GM21723 (cell line): ENCODE measurements at regions not wholly inside any gene's neighbourhood (a gene's known extent, or its start where the extent isn't known, plus 50 kb on each side); places are given as distances from the start of the nearest gene placed in this dataset.

Source experiments
- ATAC-seq: cut with Tn5 transposase; IDR thresholded peaks from one replicate; pipeline ENCODE4 v1.9.1; 2021; ENCODE audit warnings: mild to moderate bottlenecking, moderate library complexity; ENCODE audit not compliant: unreplicated experiment

DNA sequence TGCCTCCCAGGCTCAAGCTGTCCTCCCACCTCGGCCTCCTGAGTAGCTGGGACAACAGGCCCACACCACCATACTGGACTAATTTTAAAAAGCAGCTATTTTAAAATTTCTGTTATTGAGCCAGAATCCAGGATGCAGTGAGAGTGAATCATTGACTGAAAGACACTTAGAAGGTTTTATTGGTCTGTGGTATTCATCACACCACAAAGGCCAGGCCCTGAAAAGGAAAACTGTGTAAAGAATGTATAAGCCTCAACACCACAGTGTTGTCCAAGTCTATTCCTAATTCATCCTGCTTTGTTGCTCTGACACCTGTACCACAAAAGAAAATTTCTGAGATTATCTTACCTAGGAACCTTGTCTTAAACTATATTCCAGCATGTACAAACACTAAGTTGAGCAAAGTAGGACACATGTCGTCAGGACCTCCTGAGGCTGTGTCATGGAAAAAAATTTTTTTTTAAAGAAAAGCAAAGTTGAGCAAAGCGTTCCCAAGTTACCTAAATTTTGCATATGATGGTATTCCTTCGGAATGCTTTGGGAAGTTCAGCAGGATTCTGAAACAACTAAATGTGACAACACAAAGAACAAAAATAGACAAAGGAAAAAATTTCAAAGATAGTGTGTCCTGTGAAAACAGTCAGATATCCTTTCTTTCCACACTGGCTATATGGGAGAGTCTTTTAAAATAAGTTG, 129.6 kb upstream of the MKLN1 start:
- no peak for ATAC-seq

DNA sequence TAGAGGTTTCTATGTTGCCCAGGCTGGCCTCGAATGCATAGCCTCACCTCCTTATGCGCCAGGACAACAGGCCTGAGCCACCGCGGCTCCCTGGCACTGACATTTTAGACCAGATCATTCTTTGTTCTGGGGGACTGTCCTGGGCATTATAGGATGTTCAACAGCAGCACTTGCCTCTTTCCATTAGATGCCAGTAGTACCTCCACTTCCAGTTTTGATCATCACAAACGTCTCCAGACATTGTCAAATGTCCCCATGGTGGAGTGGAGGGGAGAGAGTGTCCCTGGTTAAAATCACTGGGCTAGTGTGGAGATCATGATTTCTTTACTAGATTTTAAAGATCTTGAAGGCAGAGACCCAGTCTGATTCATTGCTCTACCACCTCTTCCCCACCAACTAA, 125.2 kb upstream of the MKLN1 start:
- no peak for ATAC-seq

DNA sequence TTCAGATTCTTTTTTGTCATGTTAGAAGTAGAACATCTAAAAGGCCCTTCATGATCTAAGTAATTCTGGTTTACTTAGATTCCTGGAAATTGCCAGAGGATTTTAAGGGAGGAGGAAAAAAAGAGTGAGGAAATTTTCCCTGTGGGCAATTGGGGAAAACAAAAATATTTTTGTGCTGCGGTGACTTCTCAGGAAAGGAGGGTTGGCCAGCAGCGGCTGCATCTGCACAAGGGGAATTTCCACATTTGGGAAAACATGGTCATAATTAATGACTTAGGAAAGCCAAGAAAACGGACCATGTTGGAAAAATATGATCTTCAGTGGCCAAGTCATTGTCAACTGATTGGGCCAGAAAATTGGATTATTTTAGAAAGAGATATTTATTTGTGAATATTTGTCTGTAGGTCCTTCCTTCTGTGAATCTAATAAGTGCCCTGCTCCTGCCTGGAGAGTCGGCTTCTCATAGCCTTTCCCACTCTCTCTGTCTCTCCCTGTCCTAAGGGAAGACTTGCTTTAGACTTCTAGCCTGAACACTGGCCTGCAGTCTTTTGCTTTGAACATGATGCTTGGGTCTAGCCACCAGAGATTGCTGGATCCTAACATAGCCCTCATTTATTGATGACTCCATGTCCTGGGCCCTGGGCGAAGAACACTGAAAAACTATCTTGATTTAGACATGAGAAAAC, 124.2 kb upstream of the MKLN1 start:
- ATAC-seq, result no peak

- no peak for ATAC-seq
Measured at GRCh38 chr7:131208777-131209176, 118.9 kb upstream of the MKLN1 start.

DNA sequence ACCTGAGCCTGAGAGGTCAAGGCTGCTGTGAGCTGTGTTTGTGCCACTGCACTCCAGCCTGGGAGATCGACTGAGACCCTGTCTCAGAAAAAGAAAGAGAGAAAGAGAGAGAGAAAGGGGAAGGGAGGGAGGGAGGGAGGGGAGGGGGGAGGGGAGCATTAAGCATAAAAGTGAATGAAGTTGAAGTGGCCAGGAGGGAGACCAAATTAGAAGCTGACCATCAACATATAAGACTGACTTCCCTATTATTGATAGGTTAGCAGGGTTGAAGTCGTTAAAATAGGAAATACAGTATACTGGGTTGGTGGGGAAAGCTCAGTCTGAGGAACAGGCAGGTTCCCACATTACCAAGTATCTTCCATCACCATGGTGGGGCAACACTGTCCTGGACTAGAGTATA, 117.1 kb upstream of the MKLN1 start:
- no peak for ATAC-seq

GRCh38 chr7:131211500-131211899, 116.2 kb upstream of the MKLN1 start:
- ATAC-seq, result no peak

DNA sequence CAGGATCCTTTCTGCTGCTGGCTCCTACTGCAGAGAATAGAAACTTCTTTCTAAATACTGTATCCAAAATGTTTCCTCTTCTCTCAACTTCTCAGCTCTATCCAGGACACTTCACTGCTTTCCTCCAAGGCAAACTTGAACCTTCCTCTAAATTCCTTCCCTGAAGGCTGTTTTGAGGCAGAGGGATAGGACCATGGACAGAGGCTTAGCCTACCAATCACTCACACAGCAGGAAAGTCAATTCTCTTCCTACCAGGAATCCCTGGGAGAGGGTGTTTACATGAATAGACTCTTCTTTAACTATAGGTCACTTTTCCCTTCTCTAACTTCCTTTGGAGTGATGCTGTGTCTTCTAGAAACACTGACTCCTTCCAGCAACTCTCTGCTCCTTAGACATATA, 115.6 kb upstream of the MKLN1 start:
- no peak for ATAC-seq

GRCh38 chr7:131218727-131219128, 108.9 kb upstream of the MKLN1 start:
- ATAC-seq, result peak; percentile 65

GRCh38 chr7:131219312-131220041, 108.2 kb upstream of the MKLN1 start:
- peak; percentile 64 for ATAC-seq

- no peak for ATAC-seq
Measured at GRCh38 chr7:131221061-131221460, 106.6 kb upstream of the MKLN1 start.

GRCh38 chr7:131222171-131222570, 105.5 kb upstream of the MKLN1 start:
- ATAC-seq, result no peak

GRCh38 chr7:131223151-131223550, 104.5 kb upstream of the MKLN1 start:
- no peak for ATAC-seq

GRCh38 chr7:131224996-131225395, 102.7 kb upstream of the MKLN1 start:
- no peak for ATAC-seq

DNA sequence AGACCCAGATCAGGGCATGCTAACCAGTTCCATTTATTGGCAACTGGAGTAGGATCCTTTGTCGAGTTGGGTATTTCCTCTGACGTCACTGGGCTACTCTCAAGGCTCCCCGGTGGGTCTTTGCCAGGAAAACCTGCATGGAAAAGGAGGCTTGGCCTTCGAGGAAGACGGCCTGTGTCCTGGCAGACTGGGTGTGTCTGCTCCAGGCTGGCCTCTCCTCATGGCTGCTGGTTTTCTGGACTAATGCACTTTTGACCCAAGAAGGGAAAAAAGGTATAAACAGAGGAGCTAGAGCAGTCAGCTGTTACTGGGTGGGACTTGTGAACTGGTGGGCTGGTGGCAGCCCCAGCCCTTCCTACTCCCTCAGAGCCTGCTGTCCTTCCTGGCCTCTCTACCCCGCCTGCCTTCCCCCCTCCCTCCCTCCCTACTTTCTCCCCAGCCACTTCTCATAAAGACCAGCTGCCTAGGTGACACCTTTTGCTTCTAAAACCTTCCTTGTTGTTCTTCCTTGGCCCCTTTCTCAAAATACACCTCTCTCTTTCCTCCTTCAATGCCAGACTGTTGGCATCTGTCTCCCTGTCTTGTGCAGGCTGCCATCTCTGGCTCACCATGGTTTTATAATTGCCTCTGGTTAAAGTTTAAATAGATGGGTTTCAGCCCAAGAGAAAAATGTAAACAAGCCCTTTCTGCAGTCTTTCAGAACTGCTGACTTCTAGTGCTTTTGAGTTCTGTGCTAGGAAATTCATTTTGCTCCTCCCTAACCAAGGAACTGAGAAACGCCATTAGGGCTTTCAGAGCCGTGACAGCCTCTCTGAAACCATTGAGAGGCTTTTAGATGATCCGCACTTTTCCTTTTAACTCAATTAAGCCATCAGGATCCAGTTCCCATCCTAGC, 101.8 kb upstream of the MKLN1 start:
- no peak for ATAC-seq

- no peak for ATAC-seq
Measured at GRCh38 chr7:131226514-131226865, 101.2 kb upstream of the MKLN1 start.

DNA sequence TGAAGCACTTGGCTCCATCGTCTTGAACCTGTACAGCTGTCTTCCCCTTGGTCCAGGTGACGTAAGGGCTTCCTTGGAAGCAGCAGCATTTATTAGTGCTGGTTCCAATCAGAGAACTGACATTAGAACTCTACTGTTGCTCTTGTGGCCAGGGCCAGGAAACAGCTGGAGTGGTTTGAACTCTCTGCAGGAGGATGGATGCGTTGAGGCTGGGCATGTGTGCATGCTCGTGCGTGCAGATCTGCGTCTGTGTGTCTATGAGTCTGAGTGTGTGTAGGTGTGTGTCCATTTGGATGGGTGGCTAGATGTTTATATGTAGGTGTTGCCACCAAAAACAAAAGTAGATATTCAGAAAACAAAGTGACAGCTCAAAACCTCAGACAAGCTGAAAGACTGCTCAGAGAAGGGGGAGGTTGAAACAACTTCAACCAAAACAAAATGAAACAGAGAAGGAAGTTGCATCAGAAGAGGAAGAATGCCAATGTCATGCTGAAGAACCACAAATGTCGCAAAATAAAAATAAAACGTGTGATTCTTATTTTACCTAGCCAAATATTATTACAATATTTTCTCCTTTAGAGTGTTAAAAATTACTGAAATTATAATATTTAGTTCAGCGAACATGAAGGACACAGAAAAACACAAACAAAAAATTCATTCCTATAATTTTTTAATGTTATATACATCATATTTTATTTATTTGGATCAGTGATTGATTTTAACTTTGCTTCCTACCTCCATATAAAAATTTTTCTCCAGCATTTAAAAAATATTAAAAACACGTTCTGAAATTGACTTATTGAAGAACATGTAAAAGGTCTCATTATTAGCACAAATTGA, 96.1 kb upstream of the MKLN1 start:
- ATAC-seq, result peak; percentile 83

- ATAC-seq, result no peak
Measured at GRCh38 chr7:131232768-131233167, 94.9 kb upstream of the MKLN1 start.

DNA sequence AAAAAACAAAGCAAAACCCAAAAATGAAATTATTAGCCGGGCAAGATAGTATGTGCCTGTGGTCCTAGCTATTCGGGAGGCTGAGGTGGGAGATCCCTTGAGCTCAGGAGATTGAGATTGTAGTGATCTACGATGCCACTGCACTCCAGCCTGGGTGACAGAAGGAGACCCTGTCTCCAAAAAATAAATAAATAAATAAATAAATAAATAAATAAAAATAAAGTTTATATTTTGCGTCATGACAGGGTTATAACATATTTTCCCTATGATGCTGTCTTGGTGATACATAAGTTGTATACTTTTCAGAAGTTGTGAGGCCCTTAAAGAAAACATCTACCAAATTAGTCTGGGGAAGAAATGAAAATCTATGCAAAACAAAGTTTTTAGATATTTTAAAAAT, 94.5 kb upstream of the MKLN1 start:
- ATAC-seq, result no peak

GRCh38 chr7:131234719-131235488, 92.8 kb upstream of the MKLN1 start:
- ATAC-seq, result no peak
